H9 (cell line): ENCODE measurements at regions not wholly inside any gene's neighbourhood (a gene's known extent, or its start where the extent isn't known, plus 50 kb on each side); places are given as distances from the start of the nearest gene placed in this dataset.

ENCODE experiments used
- DNase-seq: peaks from one replicate; pipeline ENCODE4 v3.0.0-alpha.2; 2017
- H2AFZ ChIP-seq: one replicate; pipeline ENCODE4 v1.6.1; 2013; ENCODE audit warnings: mild to moderate bottlenecking, low read length, control low read depth, moderate library complexity
- H2AK5ac ChIP-seq: 2 replicates; pipeline ENCODE4 v1.6.1; 2013; ENCODE audit warnings: low read length, control low read depth, mixed read lengths; ENCODE audit not compliant: insufficient read length
- H2BK120ac ChIP-seq: one replicate; pipeline ENCODE4 v1.6.1; 2013; ENCODE audit warnings: low read depth, mild to moderate bottlenecking, low read length, control low read depth, inconsistent platforms; ENCODE audit not compliant: poor library complexity, severe bottlenecking
- H2BK12ac ChIP-seq: 2 replicates; pipeline ENCODE4 v1.6.1; 2013; ENCODE audit warnings: low read length, control low read depth, mixed read lengths, low read depth; ENCODE audit not compliant: insufficient read length
- H2BK15ac ChIP-seq: 2 replicates; pipeline ENCODE4 v1.6.1; 2013; ENCODE audit warnings: low read depth, low read length, control low read depth
- H2BK20ac ChIP-seq: one replicate; pipeline ENCODE4 v1.6.1; 2013; ENCODE audit warnings: low read depth, mild to moderate bottlenecking, low read length, control low read depth, inconsistent platforms; ENCODE audit not compliant: poor library complexity, severe bottlenecking
- H2BK5ac ChIP-seq: 2 replicates; pipeline ENCODE4 v1.6.1; 2013; ENCODE audit warnings: low read length, control low read depth, mixed read lengths; ENCODE audit not compliant: insufficient read length
- H3K14ac ChIP-seq: 2 replicates; pipeline ENCODE4 v1.6.1; 2013; ENCODE audit warnings: low read length, control low read depth; ENCODE audit not compliant: insufficient read depth
- H3K18ac ChIP-seq: 2 replicates; pipeline ENCODE4 v1.6.1; 2013; ENCODE audit warnings: low read depth, mild to moderate bottlenecking, mixed read lengths, low read length, control low read depth; ENCODE audit not compliant: insufficient read length
- H3K23ac ChIP-seq: 2 replicates; pipeline ENCODE4 v1.6.1; 2013; ENCODE audit warnings: low read length, control low read depth, mixed read lengths, low read depth; ENCODE audit not compliant: insufficient read length
- H3K23me2 ChIP-seq: 2 replicates; pipeline ENCODE4 v1.6.1; 2013; ENCODE audit warnings: low read depth, mild to moderate bottlenecking, mixed read lengths, low read length, control low read depth; ENCODE audit not compliant: insufficient read length, poor library complexity, severe bottlenecking
- H3K27ac ChIP-seq: 2 replicates; pipeline ENCODE4 v1.5.1; 2013; ENCODE audit warnings: low read length, control low read depth, mixed read lengths, low read depth; ENCODE audit not compliant: insufficient read length
- H3K27me3 ChIP-seq: 2 replicates; pipeline ENCODE4 v1.6.1; 2013; ENCODE audit warnings: low read length, control low read depth, inconsistent platforms; ENCODE audit not compliant: insufficient read depth
- H3K4ac ChIP-seq: 2 replicates; pipeline ENCODE4 v1.6.1; 2013; ENCODE audit warnings: low read depth, mild to moderate bottlenecking, control low read depth, inconsistent platforms, low read length, moderate library complexity
- H3K4me1 ChIP-seq: 2 replicates; pipeline ENCODE4 v1.6.1; 2013; ENCODE audit warnings: low read length, control low read depth, inconsistent platforms; ENCODE audit not compliant: insufficient read depth
- H3K4me2 ChIP-seq: 2 replicates; pipeline ENCODE4 v1.6.1; 2013; ENCODE audit warnings: low read length, control low read depth, mixed read lengths; ENCODE audit not compliant: insufficient read length, insufficient read depth
- H3K56ac ChIP-seq: 2 replicates; pipeline ENCODE4 v1.6.1; 2013; ENCODE audit warnings: low read depth, mild to moderate bottlenecking, mixed read lengths, low read length, control low read depth; ENCODE audit not compliant: insufficient read length
- H3K79me1 ChIP-seq: 2 replicates; pipeline ENCODE4 v1.6.1; 2013; ENCODE audit warnings: low read depth, mild to moderate bottlenecking, moderate library complexity, low read length, control low read depth, inconsistent platforms; ENCODE audit not compliant: insufficient read depth, poor library complexity, severe bottlenecking
- H3K79me2 ChIP-seq: 2 replicates; pipeline ENCODE4 v1.6.1; 2013; ENCODE audit warnings: low read length, control low read depth, inconsistent platforms; ENCODE audit not compliant: insufficient read depth
- H3K9ac ChIP-seq: 2 replicates; pipeline ENCODE4 v1.6.1; 2013; ENCODE audit warnings: low read length, control low read depth, mixed read lengths; ENCODE audit not compliant: insufficient read length; ENCODE audit errors: extremely low read depth
- H3K9me3 ChIP-seq: one replicate; pipeline ENCODE4 v1.6.1; 2013; ENCODE audit warnings: low read depth, low read length, inconsistent platforms; ENCODE audit not compliant: control insufficient read depth
- H3T11ph ChIP-seq: one replicate; pipeline ENCODE4 v1.6.1; 2013; ENCODE audit warnings: mild to moderate bottlenecking, low read length, control low read depth, inconsistent platforms
- H4K20me1 ChIP-seq: one replicate; pipeline ENCODE4 v1.6.1; 2013; ENCODE audit not compliant: control insufficient read depth, insufficient read length, insufficient read depth
- H4K5ac ChIP-seq: 2 replicates; pipeline ENCODE4 v1.6.1; 2013; ENCODE audit warnings: low read depth, mild to moderate bottlenecking, mixed read lengths, low read length, control low read depth; ENCODE audit not compliant: insufficient read length
- H4K8ac ChIP-seq: replicated peaks from 2 replicates; pipeline ENCODE4 v1.6.1; 2013; ENCODE audit warnings: low read length, control low read depth, mixed read lengths, low read depth; ENCODE audit not compliant: insufficient read length
- H4K91ac ChIP-seq: 2 replicates; pipeline ENCODE4 v1.6.1; 2013; ENCODE audit warnings: low read depth, mild to moderate bottlenecking, moderate library complexity, mixed read lengths, low read length, control low read depth; ENCODE audit not compliant: insufficient read length
- H3K27ac Mint-ChIP-seq, 3 experiments: 2 replicates in 2 of 3; 3 replicates in 1 of 3; pipeline ENCODE4 v1.8.0; 2020 to 2021; ENCODE audit warnings: mixed read lengths in 3 of 3, mild to moderate bottlenecking in 1 of 3, moderate library complexity in 1 of 3
- H3K27me3 Mint-ChIP-seq: 2 replicates; pipeline ENCODE4 v1.8.0; 2021; ENCODE audit warnings: low read depth, mild to moderate bottlenecking, moderate library complexity, mixed read lengths
- H3K36me3 Mint-ChIP-seq, 3 experiments: 2 replicates in 2 of 3; 3 replicates in 1 of 3; pipeline ENCODE4 v1.8.0; 2020 to 2021; ENCODE audit warnings: low read depth in 3 of 3, mixed read lengths in 3 of 3; ENCODE audit not compliant: insufficient read depth in 1 of 3
- H3K4me1 Mint-ChIP-seq, 2 experiments: 2 replicates each; pipeline ENCODE4 v1.8.0; 2020; ENCODE audit warnings: mixed read lengths in 2 of 2
- H3K4me3 Mint-ChIP-seq, 2 experiments: 2 replicates in 1 of 2; 3 replicates in 1 of 2; pipeline ENCODE4 v1.8.0; 2020 to 2021; ENCODE audit warnings: mild to moderate bottlenecking in 2 of 2, mixed read lengths in 2 of 2, moderate library complexity in 1 of 2
- H3K9me3 Mint-ChIP-seq, 2 experiments: 2 replicates in 1 of 2; 3 replicates in 1 of 2; pipeline ENCODE4 v1.8.0; 2020; ENCODE audit warnings: mild to moderate bottlenecking in 2 of 2, mixed read lengths in 2 of 2, moderate library complexity in 1 of 2
- WGBS: extraction: QIAGEN DNeasy Blood & Tissue Kit; methylation state at CpG from one replicate; pipeline ENCODE4 v1.1.7; 2013; ENCODE audit warnings: missing lambda C conversion rate, low lambda C conversion rate, mixed read lengths; ENCODE audit not compliant: insufficient read length; ENCODE audit errors: extremely low coverage; 5-methylcytosine and 5-hydroxymethylcytosine counted together
- TF ChIP-seq, protein P1 (sequence below): fragments of 200-600 bp; sonication (generic); conservative IDR thresholded peaks from 3 replicates; pipeline ENCODE4 v1.8.0; 2021; ENCODE audit warnings: antibody characterized with exemption, mild to moderate bottlenecking

- Histone ChIP-seq H2BK12ac (no peak overlapping the region), H3K23me2 (no peaks in the 10 kb centered on the region), H4K5ac (no peak overlapping the region), H3K14ac (no peak overlapping the region), H3K9ac (no peak overlapping the region), H2BK5ac (no peak overlapping the region), H4K8ac (no peak overlapping the region), H3K79me2 (no peaks in the 10 kb centered on the region), H3K27ac (no peak overlapping the region), H3K9me3 (no peaks in the 10 kb centered on the region), H2BK15ac (no peak overlapping the region), H2AFZ (no peak overlapping the region), H3K18ac (no peak overlapping the region), H2BK20ac (no peak overlapping the region), H3K4me1 (no peaks in the 10 kb centered on the region), H3T11ph (no peak overlapping the region), H2AK5ac (no peak overlapping the region), H4K20me1 (no peaks in the 10 kb centered on the region), H2BK120ac (no peak overlapping the region), H3K23ac (no peak overlapping the region), H4K91ac (no peak overlapping the region), H3K27me3 (no peaks in the 10 kb centered on the region), H3K4ac (no peak overlapping the region), H3K56ac (no peak overlapping the region), H3K4me2 (no peak overlapping the region), H3K79me1 (no peaks in the 10 kb centered on the region)
- no peak for DNase-seq
- no peaks in the 10 kb centered on the region; the same call in 1 of the 2 replicates for H3K27me3 Mint-ChIP-seq
- H3K27ac Mint-ChIP-seq = no peak overlapping the region
- peaks cover 15 to 17% of the 10 kb centered on the region in 2 experiments for H3K4me1 Mint-ChIP-seq
- no peaks in the 10 kb centered on the region for H3K9me3 Mint-ChIP-seq
- no peak overlapping the region for H3K4me3 Mint-ChIP-seq
- no CpG with 5 or more reads among the region's 3 CpGs for WGBS
- H3K36me3 Mint-ChIP-seq = no peaks in the 10 kb centered on the region
- TF ChIP-seq, protein P1, sequence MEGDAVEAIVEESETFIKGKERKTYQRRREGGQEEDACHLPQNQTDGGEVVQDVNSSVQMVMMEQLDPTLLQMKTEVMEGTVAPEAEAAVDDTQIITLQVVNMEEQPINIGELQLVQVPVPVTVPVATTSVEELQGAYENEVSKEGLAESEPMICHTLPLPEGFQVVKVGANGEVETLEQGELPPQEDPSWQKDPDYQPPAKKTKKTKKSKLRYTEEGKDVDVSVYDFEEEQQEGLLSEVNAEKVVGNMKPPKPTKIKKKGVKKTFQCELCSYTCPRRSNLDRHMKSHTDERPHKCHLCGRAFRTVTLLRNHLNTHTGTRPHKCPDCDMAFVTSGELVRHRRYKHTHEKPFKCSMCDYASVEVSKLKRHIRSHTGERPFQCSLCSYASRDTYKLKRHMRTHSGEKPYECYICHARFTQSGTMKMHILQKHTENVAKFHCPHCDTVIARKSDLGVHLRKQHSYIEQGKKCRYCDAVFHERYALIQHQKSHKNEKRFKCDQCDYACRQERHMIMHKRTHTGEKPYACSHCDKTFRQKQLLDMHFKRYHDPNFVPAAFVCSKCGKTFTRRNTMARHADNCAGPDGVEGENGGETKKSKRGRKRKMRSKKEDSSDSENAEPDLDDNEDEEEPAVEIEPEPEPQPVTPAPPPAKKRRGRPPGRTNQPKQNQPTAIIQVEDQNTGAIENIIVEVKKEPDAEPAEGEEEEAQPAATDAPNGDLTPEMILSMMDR = no peak
Observed at GRCh38 chr4:24141836-24142235, 252.0 kb upstream of the PPARGC1A start.
